GM18858 (cell line): ENCODE measurements at regions not wholly inside any gene's neighbourhood (a gene's known extent, or its start where the extent isn't known, plus 50 kb on each side); places are given as distances from the start of the nearest gene placed in this dataset.
A peak's percentile ranks its signal among the peaks of the same experiment; 100 is the strongest.
"Not testable (repeated sequence)": the region's sequence is repeated elsewhere in the genome, so short reads cannot be mapped to it uniquely, and the experiment has no call there.

Experiments used
- ATAC-seq: cut with Tn5 transposase; IDR thresholded peaks from one replicate; pipeline ENCODE4 v1.9.1; 2021; ENCODE audit not compliant: unreplicated experiment

GRCh38 chr13:65744836-65745235 lies 1485.3 kb downstream of the PCDH9 start:
- no peak for ATAC-seq

- no peak for ATAC-seq
Measured at GRCh38 chr13:65733110-65733509, 1497.0 kb downstream of the PCDH9 start.

- no peak for ATAC-seq
Measured at GRCh38 chr13:65727070-65727469, 1503.1 kb downstream of the PCDH9 start.

DNA sequence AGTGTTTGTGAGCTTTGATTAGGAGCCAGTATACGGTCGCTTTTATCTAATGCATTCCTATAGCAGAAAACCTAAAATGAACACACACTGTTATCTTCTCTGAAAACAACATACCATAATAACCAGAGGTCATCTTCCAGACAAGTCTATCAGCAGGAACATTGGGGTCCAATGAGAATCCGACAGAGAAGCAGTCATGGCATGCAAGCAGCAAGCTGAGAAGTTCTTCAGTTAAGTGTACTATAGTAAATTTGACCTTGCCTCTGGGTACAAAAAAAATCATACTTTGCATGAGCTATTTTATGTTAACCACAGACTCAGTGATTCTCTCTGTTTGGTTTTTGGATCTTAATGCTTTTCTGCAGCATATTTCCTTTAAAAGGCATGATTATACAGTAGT lies 1505.1 kb downstream of the PCDH9 start:
- ATAC-seq, result no peak

DNA sequence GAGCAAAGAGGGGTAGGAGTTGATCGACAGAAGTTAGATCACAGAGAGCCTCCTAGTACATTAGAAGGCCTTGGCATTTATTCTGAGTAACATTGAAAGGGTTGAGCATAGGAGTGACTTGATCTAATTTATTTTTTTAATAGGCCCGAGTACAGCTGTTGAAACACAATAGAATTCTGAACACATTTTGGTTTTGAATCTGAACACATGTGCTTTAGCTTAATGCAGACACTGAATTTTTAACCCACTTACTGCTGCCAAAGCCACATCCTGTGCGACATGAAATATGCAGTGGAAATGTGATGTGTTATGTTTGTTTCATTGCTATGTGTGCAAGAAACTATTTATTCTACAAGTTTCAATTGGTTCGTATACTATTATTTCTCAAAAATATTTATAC lies 1505.9 kb downstream of the PCDH9 start:
- ATAC-seq, result no peak

DNA sequence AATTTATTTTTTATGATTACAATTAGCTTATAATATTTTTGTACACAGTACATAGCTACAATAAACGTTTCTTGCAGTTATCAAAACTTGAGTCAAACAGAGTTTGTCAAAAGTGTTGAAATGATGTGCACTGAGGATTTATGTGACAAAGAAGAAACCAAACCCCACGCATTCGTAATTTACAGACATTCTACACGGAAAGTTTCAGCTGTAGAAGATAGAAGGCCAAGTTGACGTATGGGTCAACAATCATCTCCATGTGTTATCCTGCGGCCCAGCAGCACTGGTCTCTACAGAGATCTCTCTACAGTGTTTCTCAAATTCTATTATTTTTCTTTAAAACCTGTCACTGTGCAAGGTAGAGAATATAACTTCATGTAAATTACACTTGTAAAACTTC lies 1507.6 kb downstream of the PCDH9 start:
- no peak for ATAC-seq

DNA sequence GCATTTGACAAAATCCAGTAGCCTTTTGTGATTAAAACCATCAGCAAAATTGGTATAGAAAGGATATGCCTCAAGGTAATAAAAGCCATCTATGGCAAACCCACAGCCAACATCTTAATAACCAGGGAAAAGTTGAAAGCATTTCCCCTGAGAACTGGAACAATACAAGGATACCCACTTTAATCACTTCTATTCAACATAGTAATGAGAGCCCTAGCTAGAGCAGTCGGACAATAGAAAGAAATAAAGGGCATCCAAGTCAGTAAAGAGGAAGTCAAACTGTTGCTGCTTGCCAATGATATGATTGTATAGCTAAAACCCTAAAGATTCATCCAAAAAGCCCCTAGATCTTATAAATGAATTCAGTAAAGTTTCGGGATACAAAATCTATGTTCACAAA lies 1510.3 kb downstream of the PCDH9 start:
- no peak for ATAC-seq

DNA sequence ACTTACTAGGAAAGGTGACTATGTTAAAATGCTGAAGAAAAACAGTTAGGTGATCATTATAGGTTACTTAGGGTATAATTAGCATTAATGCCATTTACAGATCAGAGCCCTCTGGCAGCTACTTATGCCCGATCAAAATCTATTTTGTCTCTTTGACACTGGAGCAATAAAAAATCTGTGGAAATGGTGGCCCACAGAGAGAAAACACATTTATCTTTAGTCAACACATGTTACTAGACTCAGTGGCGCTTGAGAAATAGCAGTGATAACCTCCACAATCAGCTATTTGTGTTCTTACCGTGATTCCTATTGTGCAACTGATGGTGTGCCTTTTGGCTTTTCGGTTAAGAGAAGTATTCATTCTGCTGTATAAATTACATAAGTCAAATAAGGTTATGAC lies 1519.6 kb downstream of the PCDH9 start:
- no peak for ATAC-seq

DNA sequence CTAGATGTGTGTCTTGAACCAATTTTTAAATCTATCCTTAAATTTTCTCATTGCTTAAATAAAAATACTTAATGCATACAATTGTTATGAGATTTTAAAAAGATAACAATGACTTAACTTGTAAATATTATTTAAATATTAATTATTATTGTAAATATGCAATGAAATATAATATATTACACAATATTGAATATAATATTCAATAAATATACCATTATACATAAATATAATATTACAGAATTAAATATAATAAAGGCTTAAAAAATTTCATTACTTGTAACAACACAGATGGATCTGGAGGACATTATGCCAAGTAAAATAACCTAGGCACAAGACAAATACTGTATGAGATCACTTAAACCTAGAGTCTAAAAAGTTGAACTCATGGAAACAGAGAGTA lies 1532.3 kb downstream of the PCDH9 start:
- no peak for ATAC-seq

- no peak for ATAC-seq
Measured at GRCh38 chr13:65679240-65679639, 1550.9 kb downstream of the PCDH9 start.

DNA sequence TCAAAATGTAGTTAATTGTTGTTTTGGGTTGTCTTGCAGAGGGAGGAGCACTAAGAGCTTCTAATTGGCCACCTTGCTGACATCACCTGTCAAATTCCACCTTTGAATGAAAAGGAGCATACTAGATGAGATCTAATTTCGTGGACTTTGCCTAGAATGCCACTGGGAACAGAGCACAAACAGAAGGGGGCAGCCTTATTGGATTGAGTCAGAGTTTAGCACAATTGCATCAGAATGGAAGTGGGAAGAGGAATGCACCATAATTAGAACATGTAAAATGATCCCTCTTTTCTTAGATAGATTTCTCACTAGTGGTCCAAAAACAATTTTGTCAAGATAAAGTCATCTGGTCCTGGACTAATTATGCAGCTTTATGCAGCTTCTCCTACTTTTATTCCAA lies 1552.2 kb downstream of the PCDH9 start:
- ATAC-seq, result no peak

- ATAC-seq, result not testable (repeated sequence)
Measured at GRCh38 chr13:65675383-65675782, 1554.8 kb downstream of the PCDH9 start.

- ATAC-seq, result no peak
Measured at GRCh38 chr13:65670014-65670625, 1560.0 kb downstream of the PCDH9 start.

DNA sequence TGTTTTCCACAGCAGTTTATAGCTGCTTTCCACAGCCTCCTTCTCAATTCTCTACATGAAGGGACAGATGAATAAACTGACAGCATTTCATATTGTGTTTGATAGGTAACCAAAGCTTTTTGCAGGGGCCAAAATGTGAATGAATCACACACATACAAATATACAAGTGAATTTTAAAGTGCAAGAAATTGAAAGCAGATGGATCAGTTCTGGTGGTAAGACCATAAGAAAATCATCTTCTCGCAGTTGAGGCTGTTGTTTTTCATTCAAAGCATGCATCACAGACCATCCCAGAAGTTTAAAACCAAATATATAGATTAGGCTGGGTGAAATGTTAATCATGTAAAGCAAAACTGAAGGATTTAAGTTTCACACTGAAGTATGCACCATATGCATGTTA lies 1569.4 kb downstream of the PCDH9 start:
- no peak for ATAC-seq

- no peak for ATAC-seq
Measured at GRCh38 chr13:65656740-65657329, 1573.3 kb downstream of the PCDH9 start.

GRCh38 chr13:65653613-65654012 lies 1576.5 kb downstream of the PCDH9 start:
- no peak for ATAC-seq

DNA sequence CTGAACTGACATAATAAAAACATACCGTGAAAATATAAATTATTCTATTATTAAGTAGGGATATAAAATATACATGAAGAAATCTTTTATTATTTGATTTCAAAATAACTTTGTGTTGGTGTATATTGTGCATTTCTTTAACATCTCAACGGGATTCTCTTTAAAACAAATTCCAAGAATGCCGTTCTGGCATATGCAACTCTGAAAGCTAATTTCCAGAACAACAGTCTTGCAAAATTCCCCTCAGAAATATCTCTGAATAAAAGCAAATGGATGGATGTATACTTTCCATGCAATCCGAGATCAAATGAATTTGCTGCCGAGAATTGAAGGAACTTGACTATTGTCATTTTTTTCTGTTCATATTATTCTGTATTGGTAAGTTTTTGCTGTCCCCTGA lies 1579.8 kb downstream of the PCDH9 start:
- no peak for ATAC-seq

GRCh38 chr13:65642996-65643395 lies 1587.1 kb downstream of the PCDH9 start:
- ATAC-seq, result no peak

- ATAC-seq, result no peak
Measured at GRCh38 chr13:65642301-65642700, 1587.8 kb downstream of the PCDH9 start.

GRCh38 chr13:65638572-65639168 lies 1591.5 kb downstream of the PCDH9 start:
- ATAC-seq, result peak; percentile 94

DNA sequence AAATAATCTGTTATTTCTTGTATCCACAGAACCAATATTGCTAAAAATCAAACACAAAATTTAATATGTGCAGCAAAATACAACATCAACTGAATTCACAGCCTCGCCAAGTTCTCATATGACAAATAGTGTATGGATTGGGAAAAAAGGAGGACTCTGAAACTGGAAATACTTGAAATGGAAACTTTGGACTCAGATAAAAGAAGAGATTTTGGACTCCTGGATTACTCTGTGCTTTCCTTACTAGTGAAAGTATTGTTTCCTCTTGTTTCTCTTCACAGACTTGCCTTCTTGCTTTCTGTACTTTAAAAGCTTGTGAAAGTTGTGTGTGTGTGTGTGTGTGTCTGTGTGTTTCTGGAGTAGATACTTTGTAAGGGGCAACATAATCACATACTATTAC lies 1596.3 kb downstream of the PCDH9 start:
- ATAC-seq, result no peak

DNA sequence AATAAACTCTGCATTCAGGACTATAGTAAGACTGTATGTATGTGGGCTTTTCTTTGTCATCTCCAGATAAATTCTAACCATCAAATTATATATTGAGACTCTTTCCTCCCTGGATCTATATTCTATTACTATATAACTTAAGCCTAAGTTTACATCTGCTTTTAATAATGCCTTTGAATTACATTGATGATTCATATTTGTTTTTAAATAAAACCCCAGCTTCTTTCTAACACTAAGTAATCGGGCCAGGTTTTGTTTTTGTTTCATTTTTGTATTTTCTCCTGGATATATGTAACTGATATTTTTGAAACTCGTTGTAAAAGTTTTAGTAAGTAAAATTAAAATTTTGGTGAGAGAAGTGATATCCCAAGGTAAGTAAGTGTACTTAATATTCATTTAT lies 1599.1 kb downstream of the PCDH9 start:
- ATAC-seq, result no peak

- ATAC-seq, result no peak
Measured at GRCh38 chr13:65629926-65630325, 1600.2 kb downstream of the PCDH9 start.
